Adipocyte (in vitro differentiated cells): ENCODE measurements at regions not wholly inside any gene's neighbourhood (a gene's known extent, or its start where the extent isn't known, plus 50 kb on each side); places are given as distances from the start of the nearest gene placed in this dataset.
"Not testable (repeated sequence)": the region's sequence is repeated elsewhere in the genome, so short reads cannot be mapped to it uniquely, and the experiment has no call there.

Experiments used
- DNase-seq: peaks from one replicate; pipeline ENCODE4 v3.0.0-alpha.2; 2015; ENCODE audit warnings: low read depth
- H3K27me3 ChIP-seq: replicated peaks from 2 replicates; pipeline ENCODE4 v1.7.0; 2013; ENCODE audit warnings: mild to moderate bottlenecking, low read length, moderate library complexity; ENCODE audit not compliant: control insufficient read depth, insufficient read depth
- H3K36me3 ChIP-seq: 2 replicates; pipeline ENCODE4 v1.7.0; 2013; ENCODE audit warnings: low read length, mild to moderate bottlenecking, moderate library complexity; ENCODE audit not compliant: control insufficient read depth, insufficient read depth, severe bottlenecking
- H3K4me1 ChIP-seq: 2 replicates; pipeline ENCODE4 v1.7.0; 2013; ENCODE audit warnings: mild to moderate bottlenecking, low read length, moderate library complexity; ENCODE audit not compliant: control insufficient read depth, insufficient read depth
- H3K4me3 ChIP-seq: 2 replicates; pipeline ENCODE4 v1.7.0; 2013; ENCODE audit warnings: mild to moderate bottlenecking, low read length, moderate library complexity
- H3K9ac ChIP-seq: 2 replicates; pipeline ENCODE4 v1.7.0; 2013; ENCODE audit warnings: mild to moderate bottlenecking, low read length, moderate library complexity
- H3K9me3 ChIP-seq: 2 replicates; pipeline ENCODE4 v1.7.0; 2013; ENCODE audit warnings: mild to moderate bottlenecking, low read length, moderate library complexity; ENCODE audit not compliant: control insufficient read depth

GRCh38 chr20:47444584-47444983 is 57.1 kb upstream of the NCOA3 start:
- H3K9ac ChIP-seq, result no peak overlapping the region
- DNase-seq, result no peak
- no peaks in the 10 kb centered on the region for H3K27me3 ChIP-seq
- H3K9me3 ChIP-seq, result no peaks in the 10 kb centered on the region
- H3K4me3 ChIP-seq, result no peak overlapping the region
- H3K36me3 ChIP-seq, result no peaks in the 10 kb centered on the region
- H3K4me1 ChIP-seq, result no peaks in the 10 kb centered on the region

GRCh38 chr20:47445291-47445690 is 56.4 kb upstream of the NCOA3 start:
- Histone ChIP-seq H3K36me3 (no peaks in the 10 kb centered on the region), H3K9me3 (no peaks in the 10 kb centered on the region), H3K4me1 (no peaks in the 10 kb centered on the region), H3K27me3 (no peaks in the 10 kb centered on the region), H3K4me3 (no peak overlapping the region), H3K9ac (no peak overlapping the region)
- no peak for DNase-seq

DNA sequence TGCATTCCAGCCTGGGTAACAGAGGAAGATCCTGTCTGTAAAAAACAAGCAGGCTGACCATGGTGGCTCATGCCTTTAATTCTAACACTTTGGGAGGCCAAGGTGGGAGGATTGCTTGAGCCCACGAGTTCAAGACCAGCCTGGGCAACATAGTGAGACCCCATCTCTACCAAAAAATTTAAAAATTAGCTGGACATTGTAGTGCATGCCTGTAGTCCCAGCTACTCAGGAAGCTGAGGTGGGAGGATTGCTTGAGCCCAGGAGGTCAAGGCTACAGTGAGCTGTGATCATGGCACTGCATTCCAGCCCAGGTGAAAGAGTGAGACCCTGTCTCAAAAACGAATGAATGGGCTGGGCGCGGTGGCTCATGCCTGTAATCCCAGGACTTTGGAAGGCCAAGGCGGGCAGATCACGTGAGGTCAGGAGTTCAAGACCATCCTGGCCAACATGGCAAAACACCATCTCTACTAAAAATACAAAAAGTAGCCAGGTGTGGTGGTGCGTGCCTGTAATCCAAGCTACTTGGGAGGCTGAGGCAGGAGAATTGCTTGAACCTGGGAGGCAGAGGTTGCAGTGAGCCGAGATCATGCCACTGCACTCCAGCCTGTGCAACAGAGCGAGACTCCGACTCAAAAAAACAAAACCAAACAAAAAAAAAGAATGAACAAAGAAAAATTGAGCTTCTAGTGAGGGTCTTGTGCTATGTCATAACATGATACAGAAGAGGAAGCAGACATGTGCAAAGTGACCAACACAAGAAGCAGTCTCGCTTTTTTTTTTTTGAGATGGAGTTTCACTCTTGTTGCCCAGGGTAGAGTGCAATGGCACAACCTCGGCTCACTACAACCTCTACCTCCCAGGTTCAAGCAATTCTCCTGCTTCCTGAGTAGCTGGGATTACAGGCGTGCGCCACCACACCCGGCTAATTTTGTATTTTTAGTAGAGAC is 54.1 kb upstream of the NCOA3 start:
- not testable (repeated sequence) for DNase-seq, H3K4me3 ChIP-seq

GRCh38 chr20:47448429-47448828 is 53.3 kb upstream of the NCOA3 start:
- Histone ChIP-seq H3K27me3 (no peaks in the 10 kb centered on the region), H3K4me3 (no peak overlapping the region), H3K36me3 (no peaks in the 10 kb centered on the region), H3K9me3 (no peaks in the 10 kb centered on the region), H3K4me1 (peaks cover 5% of the 10 kb centered on the region), H3K9ac (no peak overlapping the region)
- no peak for DNase-seq

More for the DNA sequence above, 54.1 kb upstream of the NCOA3 start:
- H3K9ac ChIP-seq, H3K4me1 ChIP-seq, H3K36me3 ChIP-seq, H3K9me3 ChIP-seq, H3K27me3 ChIP-seq: not testable (repeated sequence)

GRCh38 chr20:47451602-47451904 is 50.1 kb upstream of the NCOA3 start:
- DNase-seq, result no peak

More at GRCh38 chr20:47451602-47451904, 50.1 kb upstream of the NCOA3 start:
- Histone ChIP-seq H3K27me3 (no peaks in the 10 kb centered on the region), H3K36me3 (no peaks in the 10 kb centered on the region), H3K4me3 (no peak overlapping the region), H3K9me3 (peaks cover 4% of the 10 kb centered on the region), H3K4me1 (peaks cover 5% of the 10 kb centered on the region), H3K9ac (no peak overlapping the region)
